IMR-90 (cell line): ENCODE measurements at regions not wholly inside any gene's neighbourhood (a gene's known extent, or its start where the extent isn't known, plus 50 kb on each side); places are given as distances from the start of the nearest gene placed in this dataset.

Experiments used
- ATAC-seq: fragments of 200-7000 bp; cut with Tn5 transposase; 2 replicates; pipeline ENCODE4 v1.9.1; 2020; ENCODE audit warnings: low read depth, mild to moderate bottlenecking, moderate library complexity
- BruUV-seq: library from RNA; stranded (reverse); fragments of 400-500 nt; replicated peaks from 2 replicates; lab custom pipeline; 2021; lab: Mats Ljungman, UMichigan
- CTCF ChIA-PET: fragments of 300-600 bp; formaldehyde crosslinking; extraction: SDS; loops from one replicate; lab custom pipeline; 2021; ENCODE audit warnings: antibody characterized with exemption; lab: Yijun Ruan, JAX
- POLR2A ChIA-PET: fragments of 300-600 bp; sonication (Branson Sonifier 250); formaldehyde crosslinking; loops from one replicate; lab custom pipeline; 2022; ENCODE audit warnings: antibody characterized with exemption; ENCODE audit not compliant: unreplicated experiment; lab: Charles Lee
- DNase-seq: peaks from one replicate; pipeline ENCODE4 v3.0.0; 2013
- H2AFZ ChIP-seq: replicated peaks from 2 replicates; pipeline ENCODE3; 2013; ENCODE audit warnings: low read length, mild to moderate bottlenecking; ENCODE audit not compliant: poor library complexity
- H2AK5ac ChIP-seq: 2 replicates; pipeline ENCODE4 v1.6.1; 2013; ENCODE audit warnings: low read depth, low read length, inconsistent platforms
- H2AK9ac ChIP-seq: replicated peaks from 2 replicates; pipeline ENCODE3; 2013; ENCODE audit warnings: mild to moderate bottlenecking, low read depth, low read length, moderate library complexity; ENCODE audit not compliant: poor library complexity
- H2BK120ac ChIP-seq: 2 replicates; pipeline ENCODE4 v1.6.1; 2013; ENCODE audit warnings: low read depth, low read length, inconsistent platforms
- H2BK15ac ChIP-seq: 3 replicates; pipeline ENCODE4 v1.6.1; 2013; ENCODE audit warnings: low read depth, low read length, inconsistent platforms
- H2BK20ac ChIP-seq: 2 replicates; pipeline ENCODE4 v1.6.1; 2013; ENCODE audit warnings: low read depth, mild to moderate bottlenecking, inconsistent platforms, low read length, moderate library complexity
- H2BK5ac ChIP-seq: 2 replicates; pipeline ENCODE4 v1.6.1; 2013; ENCODE audit warnings: mild to moderate bottlenecking, low read depth, low read length, inconsistent platforms; ENCODE audit not compliant: poor library complexity, severe bottlenecking
- H3K14ac ChIP-seq: replicated peaks from 2 replicates; pipeline ENCODE4 v1.6.1; 2013; ENCODE audit warnings: low read depth, low read length, inconsistent platforms
- H3K18ac ChIP-seq: 2 replicates; pipeline ENCODE4 v1.6.1; 2013; ENCODE audit warnings: low read depth, low read length, control low read depth
- H3K23ac ChIP-seq: 2 replicates; pipeline ENCODE4 v1.6.1; 2013; ENCODE audit warnings: low read depth, low read length, inconsistent platforms
- H3K27ac ChIP-seq: 2 replicates; pipeline ENCODE4 v1.5.1; 2013; ENCODE audit warnings: mild to moderate bottlenecking, control low read depth, low read length; ENCODE audit not compliant: insufficient read depth
- H3K27me3 ChIP-seq: 2 replicates; pipeline ENCODE4 v1.6.1; 2013; ENCODE audit warnings: low read length; ENCODE audit not compliant: control insufficient read depth, insufficient read depth
- H3K36me3 ChIP-seq: 2 replicates; pipeline ENCODE4 v1.6.1; 2013; ENCODE audit warnings: low read length, mixed read lengths; ENCODE audit not compliant: control insufficient read depth, insufficient read depth
- H3K4ac ChIP-seq: 2 replicates; pipeline ENCODE4 v1.6.1; 2013; ENCODE audit warnings: low read depth, low read length, inconsistent platforms
- H3K4me1 ChIP-seq: 2 replicates; pipeline ENCODE4 v1.6.1; 2013; ENCODE audit warnings: low read length, mixed read lengths; ENCODE audit not compliant: control insufficient read depth, insufficient read depth
- H3K4me2 ChIP-seq: 2 replicates; pipeline ENCODE4 v1.6.1; 2013; ENCODE audit warnings: low read depth, mild to moderate bottlenecking, control low read depth, low read length, moderate library complexity
- H3K4me3 ChIP-seq: 2 replicates; pipeline ENCODE4 v1.5.1; 2013; ENCODE audit warnings: low read depth, mild to moderate bottlenecking, control low read depth, low read length, moderate library complexity; ENCODE audit not compliant: insufficient read depth
- H3K56ac ChIP-seq: 2 replicates; pipeline ENCODE4 v1.6.1; 2013; ENCODE audit warnings: low read length, inconsistent platforms; ENCODE audit not compliant: insufficient read depth; ENCODE audit errors: extremely low read depth
- H3K79me1 ChIP-seq, 2 experiments: 2 replicates each; pipeline ENCODE4 v1.6.1; 2013; ENCODE audit warnings: low read length in 2 of 2, inconsistent platforms in 1 of 2, low read depth in 1 of 2
- H3K9ac ChIP-seq: 2 replicates; pipeline ENCODE4 v1.6.1; 2013; ENCODE audit warnings: low read depth, low read length, control low read depth
- H3K9me1 ChIP-seq: 2 replicates; pipeline ENCODE4 v1.6.1; 2013; ENCODE audit warnings: low read length, inconsistent platforms; ENCODE audit not compliant: insufficient read depth
- H3K9me3 ChIP-seq: 2 replicates; pipeline ENCODE4 v1.6.1; 2013; ENCODE audit warnings: low read length; ENCODE audit not compliant: control insufficient read depth, insufficient read depth
- H4K20me1 ChIP-seq: 2 replicates; pipeline ENCODE4 v1.6.1; 2013; ENCODE audit warnings: low read length, inconsistent platforms; ENCODE audit not compliant: insufficient read depth
- H4K5ac ChIP-seq: 2 replicates; pipeline ENCODE4 v1.6.1; 2013; ENCODE audit warnings: mild to moderate bottlenecking, low read depth, low read length, control low read depth
- H4K8ac ChIP-seq, 2 experiments: 2 replicates each; pipeline ENCODE4 v1.6.1; 2013; ENCODE audit warnings: low read depth in 2 of 2, low read length in 2 of 2, control low read depth in 1 of 2, inconsistent platforms in 1 of 2
- H4K91ac ChIP-seq: 2 replicates; pipeline ENCODE4 v1.6.1; 2013; ENCODE audit warnings: low read depth, low read length, inconsistent platforms; ENCODE audit not compliant: insufficient read depth
- BHLHE40 ChIP-seq: fragments of 150-350 bp; IDR thresholded peaks from 2 replicates; pipeline ENCODE4 v1.6.1; 2016; ENCODE audit warnings: mild to moderate bottlenecking, low read depth, low read length
- CEBPB ChIP-seq: IDR thresholded peaks from 2 replicates; pipeline ENCODE4 v1.6.1; 2012; ENCODE audit warnings: low read depth, low read length, improper control_type of control experiment
- CHD1 ChIP-seq: IDR thresholded peaks from 2 replicates; pipeline ENCODE4 v1.6.1; 2012; ENCODE audit warnings: low read depth, low read length, improper control_type of control experiment
- CTCF ChIP-seq: conservative IDR thresholded peaks from 2 replicates; pipeline ENCODE4 v1.5.1; 2012; ENCODE audit warnings: mild to moderate bottlenecking, low read depth, low read length, improper control_type of control experiment
- ELK1 ChIP-seq: fragments of 150-350 bp; IDR thresholded peaks from 2 replicates; pipeline ENCODE4 v1.6.1; 2016; ENCODE audit warnings: low read depth, mild to moderate bottlenecking, low read length, moderate library complexity, borderline replicate concordance
- FOS ChIP-seq: fragments of 150-350 bp; IDR thresholded peaks from 2 replicates; pipeline ENCODE4 v1.6.1; 2016; ENCODE audit warnings: low read depth, low read length
- MAFK ChIP-seq: IDR thresholded peaks from 2 replicates; pipeline ENCODE4 v1.6.1; 2012; ENCODE audit warnings: low read depth, low read length, improper control_type of control experiment
- MAZ ChIP-seq: IDR thresholded peaks from 2 replicates; pipeline ENCODE4 v1.6.1; 2012; ENCODE audit warnings: low read depth, mild to moderate bottlenecking, low read length, improper control_type of control experiment, moderate library complexity, borderline replicate concordance
- MXI1 ChIP-seq: IDR thresholded peaks from 2 replicates; pipeline ENCODE4 v1.6.1; 2012; ENCODE audit warnings: low read depth, mild to moderate bottlenecking, low read length, moderate library complexity, borderline replicate concordance
- NFE2L2 ChIP-seq: fragments of 150-350 bp; IDR thresholded peaks from 2 replicates; pipeline ENCODE4 v1.6.1; 2016; ENCODE audit warnings: low read depth, mild to moderate bottlenecking, low read length
- POLR2A ChIP-seq: IDR thresholded peaks from 2 replicates; pipeline ENCODE4 v1.6.1; 2012; ENCODE audit warnings: mild to moderate bottlenecking, low read depth, low read length
- RAD21 ChIP-seq: IDR thresholded peaks from 2 replicates; pipeline ENCODE4 v1.6.1; 2012; ENCODE audit warnings: low read length, improper control_type of control experiment
- RCOR1 ChIP-seq: IDR thresholded peaks from 2 replicates; pipeline ENCODE4 v1.6.1; 2012; ENCODE audit warnings: mild to moderate bottlenecking, low read length, improper control_type of control experiment; ENCODE audit not compliant: insufficient replicate concordance
- RFX5 ChIP-seq: IDR thresholded peaks from 2 replicates; pipeline ENCODE4 v1.8.0; 2012; ENCODE audit warnings: low read depth, mild to moderate bottlenecking, low read length, moderate library complexity
- SMC3 ChIP-seq: fragments of 150-350 bp; IDR thresholded peaks from 2 replicates; pipeline ENCODE4 v1.6.1; 2016; ENCODE audit warnings: low read depth, mild to moderate bottlenecking, antibody characterized with exemption, low read length, moderate library complexity
- USF2 ChIP-seq: fragments of 150-350 bp; IDR thresholded peaks from 2 replicates; pipeline ENCODE4 v1.6.1; 2017; ENCODE audit warnings: mild to moderate bottlenecking, antibody characterized with exemption, low read length, low read depth
- WGBS, 2 experiments: methylation state at CpG; one replicate each; pipeline versions ENCODE4 v1.1.5 to v1.1.7; 2013; ENCODE audit warnings: missing lambda C conversion rate in 2 of 2; ENCODE audit not compliant: insufficient read length in 1 of 2; ENCODE audit errors: extremely low coverage in 2 of 2; 5-methylcytosine and 5-hydroxymethylcytosine counted together
- dilution Hi-C: fragments of 300-500 bp; cut with HindIII; formaldehyde crosslinking; loops from one replicate; pipeline ENCODE4 v1.14.3; 2018; ENCODE audit warnings: low sequenced_read_pairs; ENCODE audit not compliant: unreplicated experiment
- in situ Hi-C: fragments of 300-500 bp; cut with MboI; formaldehyde crosslinking; loops from 3 replicates; pipeline ENCODE4 v1.14.3; 2019; ENCODE audit warnings: low sequenced_read_pairs, inconsistent platforms, mixed read lengths
- intact Hi-C: fragments of 100-400 bp; cut with micrococcal nuclease; formaldehyde crosslinking; loops from 2 replicates; pipeline ENCODE4 v1.10.0; 2022

GRCh38 chr14:101620031-101620788, 58.9 kb downstream of the DIO3 start:
- in situ Hi-C loops, result loop anchor here (10.0 kb wide), 1 partner anchor 1235 kb away; no protein-coding TSS in a partner anchor
- ATAC-seq (no peak), DNase-seq (no peak)
- TF ChIP-seq RCOR1, result no peak
- no peak for TF ChIP-seq POLR2A
- no peak for TF ChIP-seq BHLHE40
- no peak for TF ChIP-seq CEBPB
- no peak for TF ChIP-seq USF2
- no peak for TF ChIP-seq FOS
- no peak for TF ChIP-seq ELK1
- no peak for TF ChIP-seq RFX5
- no peak for TF ChIP-seq RAD21
- TF ChIP-seq MXI1, result no peak
- no peak for TF ChIP-seq SMC3
- no peak for TF ChIP-seq CTCF
- TF ChIP-seq MAZ, result no peak
- TF ChIP-seq MAFK, result no peak
- TF ChIP-seq CHD1, result no peak
- no peak for TF ChIP-seq NFE2L2
- POLR2A ChIA-PET, result no interaction called here
- Histone ChIP-seq H4K20me1 (no peaks in the 10 kb centered on the region), H4K8ac (no peak overlapping the region), H2BK20ac (no peak overlapping the region), H2BK120ac (no peak overlapping the region), H3K9me3 (no peaks in the 10 kb centered on the region), H3K9me1 (no peaks in the 10 kb centered on the region), H3K23ac (no peak overlapping the region), H3K18ac (no peak overlapping the region), H4K91ac (no peak overlapping the region), H3K4me1 (no peaks in the 10 kb centered on the region), H3K56ac (no peak overlapping the region), H3K27ac (no peak overlapping the region), H3K4ac (no peak overlapping the region), H3K36me3 (no peaks in the 10 kb centered on the region), H3K27me3 (peaks cover 23% of the 10 kb centered on the region), H3K79me1 (no peaks in the 10 kb centered on the region), H2BK5ac (no peak overlapping the region), H3K4me2 (no peak overlapping the region), H4K5ac (no peak overlapping the region), H3K14ac (no peak overlapping the region), H3K9ac (no peak overlapping the region), H2AK5ac (no peak overlapping the region), H3K4me3 (no peak overlapping the region), H2AK9ac (no peak overlapping the region), H2BK15ac (no peak overlapping the region), H2AFZ (no peak overlapping the region)
- CTCF ChIA-PET, result no interaction called here
- dilution Hi-C loops, result no loop called here
- no TSS peak for BruUV-seq
- 90% methylated on average over 4 of the region's 11 CpGs; no CpG with 5 or more reads in 1 of the 2 experiments for WGBS, 2 experiments
- intact Hi-C loops, result no loop called here
